WTC11 (cell line): ENCODE measurements at regions not wholly inside any gene's neighbourhood (a gene's known extent, or its start where the extent isn't known, plus 50 kb on each side); places are given as distances from the start of the nearest gene placed in this dataset.

Source experiments
- CREM ChIP-seq: sonication (generic); formaldehyde crosslinking; IDR thresholded peaks from 2 replicates; pipeline ENCODE4 v1.8.1; 2022; ENCODE audit warnings: mild to moderate bottlenecking, missing genetic modification reagents, moderate library complexity
- CTCF ChIP-seq: fragments of 200-600 bp; IDR thresholded peaks from 2 replicates; pipeline ENCODE4 v1.8.0; 2022; ENCODE audit warnings: antibody characterized with exemption
- FOXP1 ChIP-seq: sonication (generic); formaldehyde crosslinking; IDR thresholded peaks from 2 replicates; pipeline ENCODE4 v1.8.0; 2022; ENCODE audit warnings: missing genetic modification reagents, mild to moderate bottlenecking, moderate library complexity, borderline replicate concordance
- IRF2 ChIP-seq: sonication (generic); formaldehyde crosslinking; IDR thresholded peaks from 2 replicates; pipeline ENCODE4 v1.8.0; 2022; ENCODE audit warnings: low read depth, missing genetic modification reagents, borderline replicate concordance
- JAZF1 ChIP-seq: fragments of 250-450 bp; sonication (Bioruptor Pico); IDR thresholded peaks from 2 replicates; pipeline ENCODE4 v1.9.0; 2021; ENCODE audit warnings: moderate library complexity, mild to moderate bottlenecking, inconsistent platforms
- NFYB ChIP-seq: sonication (generic); formaldehyde crosslinking; conservative IDR thresholded peaks from 2 replicates; pipeline ENCODE4 v1.8.0; 2022; ENCODE audit warnings: low read depth, missing genetic modification reagents
- NR3C1 ChIP-seq: sonication (generic); formaldehyde crosslinking; conservative IDR thresholded peaks from 2 replicates; pipeline ENCODE4 v1.8.1; 2023; ENCODE audit warnings: low read depth, mild to moderate bottlenecking, missing genetic modification reagents
- ZNF138 ChIP-seq: sonication (generic); formaldehyde crosslinking; conservative IDR thresholded peaks from 2 replicates; pipeline ENCODE4 v1.8.1; 2022; ENCODE audit warnings: mild to moderate bottlenecking, moderate library complexity, missing genetic modification reagents
- ZNF416 ChIP-seq: fragments of 250-450 bp; sonication (Bioruptor Pico); IDR thresholded peaks from 2 replicates; pipeline ENCODE4 v1.9.0; 2021; ENCODE audit warnings: mild to moderate bottlenecking, inconsistent platforms
- TF ChIP-seq, protein P1 (sequence below): fragments of 250-450 bp; sonication (Bioruptor Pico); conservative IDR thresholded peaks from 2 replicates; pipeline ENCODE4 v1.9.0; 2021; ENCODE audit warnings: mild to moderate bottlenecking
- TF ChIP-seq, protein P2 (sequence below): sonication (generic); formaldehyde crosslinking; IDR thresholded peaks from 2 replicates; pipeline ENCODE4 v1.8.0; 2022; ENCODE audit warnings: mild to moderate bottlenecking, missing genetic modification reagents
- TF ChIP-seq, protein P3 (sequence below): sonication (generic); formaldehyde crosslinking; IDR thresholded peaks from 2 replicates; pipeline ENCODE4 v1.8.1; 2022; ENCODE audit warnings: low read depth, mild to moderate bottlenecking, moderate library complexity, missing genetic modification reagents, borderline replicate concordance
- TF ChIP-seq, protein P4 (sequence below): sonication (generic); formaldehyde crosslinking; IDR thresholded peaks from 2 replicates; pipeline ENCODE4 v1.8.1; 2022; ENCODE audit warnings: low read depth, missing genetic modification reagents, borderline replicate concordance
- TF ChIP-seq, protein P5 (sequence below): sonication (generic); formaldehyde crosslinking; IDR thresholded peaks from 2 replicates; pipeline ENCODE4 v1.8.1; 2023; ENCODE audit warnings: mild to moderate bottlenecking, missing genetic modification reagents, moderate library complexity

- TF ChIP-seq, protein P1, sequence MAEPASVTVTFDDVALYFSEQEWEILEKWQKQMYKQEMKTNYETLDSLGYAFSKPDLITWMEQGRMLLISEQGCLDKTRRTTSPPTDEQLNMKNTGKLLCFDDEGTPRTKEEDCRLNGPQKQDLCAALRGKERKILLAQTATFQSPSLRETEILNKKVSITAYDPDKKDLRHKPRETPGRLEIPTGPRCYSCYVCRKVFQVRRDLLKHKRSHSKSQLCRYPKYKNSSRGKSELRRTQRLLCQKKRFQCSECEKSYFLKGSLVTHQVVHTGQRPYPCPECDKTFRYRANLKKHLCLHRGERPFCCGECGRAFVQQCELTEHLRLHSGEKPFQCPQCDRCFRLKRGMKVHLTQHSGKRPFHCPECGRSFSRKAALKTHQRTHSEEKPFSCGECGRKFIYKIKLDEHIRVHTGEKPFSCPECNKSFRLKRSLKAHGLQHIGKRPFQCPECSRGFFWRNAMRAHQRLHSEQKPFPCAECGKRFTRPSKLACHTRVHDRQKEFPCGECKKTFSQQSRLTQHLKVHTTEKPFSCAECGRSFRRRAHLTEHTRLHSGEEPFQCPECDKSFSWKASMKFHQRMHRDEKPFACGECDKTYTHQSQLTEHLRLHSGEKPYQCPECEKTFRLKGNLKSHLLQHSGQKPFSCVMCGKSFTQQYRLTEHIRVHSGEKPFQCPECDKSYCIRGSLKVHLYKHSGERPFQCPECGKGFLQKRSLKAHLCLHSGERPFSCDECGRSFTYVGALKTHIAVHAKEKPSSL (CRISPR knock-in tag), result no peak
- TF ChIP-seq NR3C1 (CRISPR knock-in tag) (no peak), FOXP1 (CRISPR knock-in tag) (no peak), ZNF416 (CRISPR knock-in tag) (no peak), CTCF (no peak), CREM (CRISPR knock-in tag) (no peak), JAZF1 (no peak), ZNF138 (CRISPR knock-in tag) (no peak), NFYB (no peak), IRF2 (CRISPR knock-in tag) (no peak)
- TF ChIP-seq, protein P2, sequence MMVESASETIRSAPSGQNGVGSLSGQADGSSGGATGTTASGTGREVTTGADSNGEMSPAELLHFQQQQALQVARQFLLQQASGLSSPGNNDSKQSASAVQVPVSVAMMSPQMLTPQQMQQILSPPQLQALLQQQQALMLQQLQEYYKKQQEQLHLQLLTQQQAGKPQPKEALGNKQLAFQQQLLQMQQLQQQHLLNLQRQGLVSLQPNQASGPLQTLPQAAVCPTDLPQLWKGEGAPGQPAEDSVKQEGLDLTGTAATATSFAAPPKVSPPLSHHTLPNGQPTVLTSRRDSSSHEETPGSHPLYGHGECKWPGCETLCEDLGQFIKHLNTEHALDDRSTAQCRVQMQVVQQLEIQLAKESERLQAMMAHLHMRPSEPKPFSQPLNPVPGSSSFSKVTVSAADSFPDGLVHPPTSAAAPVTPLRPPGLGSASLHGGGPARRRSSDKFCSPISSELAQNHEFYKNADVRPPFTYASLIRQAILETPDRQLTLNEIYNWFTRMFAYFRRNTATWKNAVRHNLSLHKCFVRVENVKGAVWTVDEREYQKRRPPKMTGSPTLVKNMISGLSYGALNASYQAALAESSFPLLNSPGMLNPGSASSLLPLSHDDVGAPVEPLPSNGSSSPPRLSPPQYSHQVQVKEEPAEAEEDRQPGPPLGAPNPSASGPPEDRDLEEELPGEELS, result no peak
- TF ChIP-seq, protein P3, sequence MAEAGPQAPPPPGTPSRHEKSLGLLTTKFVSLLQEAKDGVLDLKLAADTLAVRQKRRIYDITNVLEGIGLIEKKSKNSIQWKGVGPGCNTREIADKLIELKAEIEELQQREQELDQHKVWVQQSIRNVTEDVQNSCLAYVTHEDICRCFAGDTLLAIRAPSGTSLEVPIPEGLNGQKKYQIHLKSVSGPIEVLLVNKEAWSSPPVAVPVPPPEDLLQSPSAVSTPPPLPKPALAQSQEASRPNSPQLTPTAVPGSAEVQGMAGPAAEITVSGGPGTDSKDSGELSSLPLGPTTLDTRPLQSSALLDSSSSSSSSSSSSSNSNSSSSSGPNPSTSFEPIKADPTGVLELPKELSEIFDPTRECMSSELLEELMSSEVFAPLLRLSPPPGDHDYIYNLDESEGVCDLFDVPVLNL (CRISPR knock-in tag), result no peak
- TF ChIP-seq, protein P4, sequence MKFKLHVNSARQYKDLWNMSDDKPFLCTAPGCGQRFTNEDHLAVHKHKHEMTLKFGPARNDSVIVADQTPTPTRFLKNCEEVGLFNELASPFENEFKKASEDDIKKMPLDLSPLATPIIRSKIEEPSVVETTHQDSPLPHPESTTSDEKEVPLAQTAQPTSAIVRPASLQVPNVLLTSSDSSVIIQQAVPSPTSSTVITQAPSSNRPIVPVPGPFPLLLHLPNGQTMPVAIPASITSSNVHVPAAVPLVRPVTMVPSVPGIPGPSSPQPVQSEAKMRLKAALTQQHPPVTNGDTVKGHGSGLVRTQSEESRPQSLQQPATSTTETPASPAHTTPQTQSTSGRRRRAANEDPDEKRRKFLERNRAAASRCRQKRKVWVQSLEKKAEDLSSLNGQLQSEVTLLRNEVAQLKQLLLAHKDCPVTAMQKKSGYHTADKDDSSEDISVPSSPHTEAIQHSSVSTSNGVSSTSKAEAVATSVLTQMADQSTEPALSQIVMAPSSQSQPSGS (CRISPR knock-in tag), result no peak
- TF ChIP-seq, protein P5, sequence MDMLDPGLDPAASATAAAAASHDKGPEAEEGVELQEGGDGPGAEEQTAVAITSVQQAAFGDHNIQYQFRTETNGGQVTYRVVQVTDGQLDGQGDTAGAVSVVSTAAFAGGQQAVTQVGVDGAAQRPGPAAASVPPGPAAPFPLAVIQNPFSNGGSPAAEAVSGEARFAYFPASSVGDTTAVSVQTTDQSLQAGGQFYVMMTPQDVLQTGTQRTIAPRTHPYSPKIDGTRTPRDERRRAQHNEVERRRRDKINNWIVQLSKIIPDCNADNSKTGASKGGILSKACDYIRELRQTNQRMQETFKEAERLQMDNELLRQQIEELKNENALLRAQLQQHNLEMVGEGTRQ (CRISPR knock-in tag), result no peak
Measured at GRCh38 chr3:54036543-54036942, 85.8 kb upstream of the CACNA2D3 start.
